Fibroblast of villous mesenchyme (primary cell): ENCODE measurements at regions not wholly inside any gene's neighbourhood (a gene's known extent, or its start where the extent isn't known, plus 50 kb on each side); places are given as distances from the start of the nearest gene placed in this dataset.

ENCODE experiments used
- DNase-seq: peaks from one replicate; pipeline ENCODE4 v3.0.0-alpha.2; 2010; ENCODE audit warnings: low read depth
- H3K4me3 ChIP-seq: 2 replicates; pipeline ENCODE4 v1.5.1; 2011; ENCODE audit warnings: low read depth, mild to moderate bottlenecking, low read length
- TF ChIP-seq, protein P1 (sequence below): IDR thresholded peaks from 2 replicates; pipeline ENCODE4 v1.5.1; 2012; ENCODE audit warnings: low read depth, mild to moderate bottlenecking, low read length; ENCODE audit not compliant: insufficient read depth

DNA sequence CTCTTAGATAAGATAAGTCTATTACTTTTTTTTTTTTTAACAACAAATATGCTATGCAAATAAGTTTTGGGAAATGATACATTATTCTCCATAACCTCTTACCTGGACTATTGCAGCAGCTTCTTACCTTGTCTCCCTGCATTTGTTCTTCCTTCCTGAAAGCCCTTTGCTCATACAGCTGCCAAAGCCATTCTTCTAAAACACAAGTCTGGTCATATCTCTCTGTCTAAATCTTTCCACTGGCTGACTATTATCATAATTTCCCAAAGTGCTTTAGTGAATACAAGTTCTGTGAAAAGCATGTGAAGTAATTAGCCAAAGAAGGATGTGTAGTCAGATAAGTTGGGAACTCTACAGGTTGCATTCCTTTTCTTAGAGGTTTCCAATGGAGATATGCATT is 115.4 kb upstream of the CNTLN start:
- DNase-seq, result no peak
- TF ChIP-seq, protein P1, sequence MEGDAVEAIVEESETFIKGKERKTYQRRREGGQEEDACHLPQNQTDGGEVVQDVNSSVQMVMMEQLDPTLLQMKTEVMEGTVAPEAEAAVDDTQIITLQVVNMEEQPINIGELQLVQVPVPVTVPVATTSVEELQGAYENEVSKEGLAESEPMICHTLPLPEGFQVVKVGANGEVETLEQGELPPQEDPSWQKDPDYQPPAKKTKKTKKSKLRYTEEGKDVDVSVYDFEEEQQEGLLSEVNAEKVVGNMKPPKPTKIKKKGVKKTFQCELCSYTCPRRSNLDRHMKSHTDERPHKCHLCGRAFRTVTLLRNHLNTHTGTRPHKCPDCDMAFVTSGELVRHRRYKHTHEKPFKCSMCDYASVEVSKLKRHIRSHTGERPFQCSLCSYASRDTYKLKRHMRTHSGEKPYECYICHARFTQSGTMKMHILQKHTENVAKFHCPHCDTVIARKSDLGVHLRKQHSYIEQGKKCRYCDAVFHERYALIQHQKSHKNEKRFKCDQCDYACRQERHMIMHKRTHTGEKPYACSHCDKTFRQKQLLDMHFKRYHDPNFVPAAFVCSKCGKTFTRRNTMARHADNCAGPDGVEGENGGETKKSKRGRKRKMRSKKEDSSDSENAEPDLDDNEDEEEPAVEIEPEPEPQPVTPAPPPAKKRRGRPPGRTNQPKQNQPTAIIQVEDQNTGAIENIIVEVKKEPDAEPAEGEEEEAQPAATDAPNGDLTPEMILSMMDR, result no peak
- no peak overlapping the region for H3K4me3 ChIP-seq

DNA sequence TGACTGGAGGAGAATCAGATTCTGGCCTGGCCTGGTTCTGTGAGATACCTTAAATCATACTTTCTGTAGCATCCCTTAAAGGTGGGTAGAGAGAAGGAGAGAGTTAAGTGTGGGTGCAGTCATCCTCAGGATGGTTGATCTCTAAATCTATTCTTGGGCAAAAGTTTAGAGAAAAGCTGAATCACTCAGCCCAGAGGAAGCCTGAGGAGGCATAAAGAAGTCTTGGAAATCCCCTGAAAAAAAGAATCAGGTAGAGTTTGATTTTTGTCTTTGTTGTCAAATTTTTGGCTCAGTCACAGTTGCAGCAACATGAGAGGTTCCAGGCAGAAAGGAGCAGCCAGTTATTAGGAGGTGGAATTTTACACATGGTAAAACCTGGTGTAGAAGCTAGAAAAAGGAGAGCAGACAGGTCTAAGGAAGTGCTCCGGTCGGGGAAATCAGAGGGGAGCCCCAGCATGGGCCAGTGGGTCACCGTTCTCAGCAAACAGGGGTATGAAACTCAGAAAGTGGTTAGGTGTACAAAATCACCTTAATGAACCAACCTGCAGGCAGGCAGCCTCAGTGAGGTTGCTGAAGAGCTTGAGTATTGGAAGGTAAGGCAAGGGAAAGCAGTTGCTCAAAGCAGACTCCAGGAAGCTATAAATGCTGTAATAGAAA is 116.2 kb upstream of the CNTLN start:
- H3K4me3 ChIP-seq, result no peak overlapping the region
- no peak for DNase-seq
- TF ChIP-seq, protein P1, result no peak

DNA sequence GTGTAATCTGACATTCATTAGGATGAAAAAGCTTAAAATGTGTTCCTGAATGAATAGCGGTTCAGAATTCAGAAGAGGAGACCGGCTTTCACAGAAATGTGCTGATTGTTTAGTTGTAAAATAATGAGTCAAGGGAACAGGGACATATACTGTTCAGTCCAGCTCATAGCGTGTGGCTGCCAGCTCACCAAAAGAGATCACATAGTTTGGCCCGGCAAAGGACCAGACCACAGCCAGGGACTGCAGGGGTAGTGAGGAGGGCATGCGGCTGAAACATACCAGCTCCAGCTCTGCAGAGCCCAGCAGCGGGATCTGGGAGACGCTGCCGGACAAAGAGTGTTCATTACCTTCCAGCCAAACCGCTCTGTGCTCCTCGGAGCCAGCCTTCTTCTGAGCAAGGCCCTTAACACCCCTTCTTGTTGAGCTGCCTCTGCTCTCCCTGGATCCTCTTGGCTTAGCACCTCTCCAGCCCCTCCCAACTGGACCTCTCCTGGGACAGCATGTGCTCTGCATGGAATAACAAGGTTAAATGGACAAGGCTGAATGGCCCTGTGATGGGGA is 116.8 kb upstream of the CNTLN start:
- H3K4me3 ChIP-seq, result no peak overlapping the region
- no peak for DNase-seq
- TF ChIP-seq, protein P1, result no peak

DNA sequence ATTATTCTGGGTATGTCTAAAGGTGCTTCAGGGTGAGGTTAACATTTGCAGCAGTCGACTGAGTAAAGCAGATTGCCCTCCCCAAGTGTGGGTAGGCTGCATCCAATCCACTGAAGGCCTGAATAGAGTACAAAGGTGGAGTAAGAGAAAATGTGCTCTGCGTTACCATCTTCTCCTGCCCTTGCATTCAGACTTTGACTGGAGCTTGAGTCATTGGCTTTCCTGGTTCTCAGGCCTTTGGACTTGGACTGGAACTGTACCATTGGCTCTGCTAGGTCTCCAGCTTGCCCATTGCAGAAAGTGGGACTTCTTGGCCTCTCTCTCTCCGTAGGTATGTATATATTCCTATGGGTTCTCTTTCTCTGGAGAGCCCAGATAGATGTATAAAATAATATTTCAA is 120.9 kb upstream of the CNTLN start:
- DNase-seq, result no peak
- TF ChIP-seq, protein P1, result no peak
- H3K4me3 ChIP-seq, result no peak overlapping the region

DNA sequence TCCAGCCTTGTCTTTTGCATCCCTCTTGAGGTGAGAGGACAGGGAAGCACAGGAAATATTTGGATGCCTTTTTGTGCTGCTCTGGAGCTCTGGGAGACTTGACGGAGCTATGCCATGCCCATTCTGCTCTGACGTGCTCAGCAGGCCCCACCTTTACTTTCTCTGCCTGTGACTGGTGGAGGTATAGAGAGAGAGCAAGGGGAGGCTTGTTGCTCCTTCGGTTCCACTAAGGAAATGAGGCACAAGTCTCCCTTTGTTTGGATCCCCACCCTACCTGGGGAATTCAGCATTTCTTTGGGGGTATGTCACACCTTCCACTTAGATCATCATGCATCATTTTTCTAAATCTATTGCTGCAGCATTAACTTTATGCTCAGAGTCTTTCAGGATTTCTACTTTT is 121.8 kb upstream of the CNTLN start:
- no peak overlapping the region for H3K4me3 ChIP-seq
- no peak for DNase-seq
- TF ChIP-seq, protein P1, result no peak

DNA sequence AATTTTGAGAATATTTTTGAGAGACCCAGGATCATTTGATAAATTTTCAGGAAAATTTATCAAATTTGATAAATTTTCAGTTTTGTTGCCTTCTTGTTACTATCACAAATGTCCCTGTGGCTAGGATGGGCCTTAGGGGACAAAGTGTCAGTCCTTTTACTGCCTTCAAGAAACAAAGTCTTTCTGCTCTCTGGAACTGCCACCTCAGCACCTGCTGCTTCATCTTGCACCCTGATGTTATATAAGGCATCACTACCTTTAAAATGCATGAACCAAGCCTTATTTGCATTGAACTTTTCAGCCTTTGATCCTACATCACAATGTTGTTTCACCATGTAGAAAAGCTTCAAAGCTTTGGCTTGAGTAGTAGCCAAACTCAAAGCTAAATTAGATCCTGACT is 123.0 kb upstream of the CNTLN start:
- no peak for DNase-seq
- TF ChIP-seq, protein P1, result no peak
- no peak overlapping the region for H3K4me3 ChIP-seq

DNA sequence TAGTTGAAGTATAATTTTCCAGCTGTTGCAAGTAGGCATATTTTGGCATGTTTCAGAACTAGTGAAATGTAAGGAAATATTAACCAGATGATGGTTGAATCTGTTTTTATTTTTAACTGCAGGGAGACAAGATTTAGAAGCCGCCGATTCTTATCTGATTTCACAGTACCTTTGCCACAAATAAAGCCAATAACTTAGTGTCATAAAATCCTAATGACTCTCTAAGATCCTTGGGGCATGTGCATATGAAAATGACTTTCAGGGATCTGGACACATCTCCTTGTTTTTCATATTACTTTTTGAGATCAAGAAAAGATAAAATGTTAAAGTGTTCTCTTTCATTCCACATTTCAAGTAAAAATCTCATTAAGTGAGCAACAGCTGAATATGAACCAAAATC is 125.8 kb upstream of the CNTLN start:
- no peak for DNase-seq
- no peak overlapping the region for H3K4me3 ChIP-seq
- TF ChIP-seq, protein P1, result no peak
